ENCODE measurements at regions not wholly inside any gene's neighbourhood (a gene's known extent, or its start where the extent isn't known, plus 50 kb on each side); places are given as distances from the start of the nearest gene placed in this dataset.

GRCh38 chr1:229938551-229938950, 128.5 kb upstream of the GALNT2 start:
- Histone ChIP-seq H3K4me3 (ENCODE audit: low read length) (no peak overlapping the region), H3K9me3 (ENCODE audit: control insufficient read depth, insufficient read depth, low read length) (no peaks in the 10 kb centered on the region), H3K36me3 (ENCODE audit: control insufficient read depth, insufficient read depth, low read length) (no peaks in the 10 kb centered on the region), H3K27me3 (ENCODE audit: control insufficient read depth, insufficient read depth, low read length) (peaks cover 2% of the 10 kb centered on the region), H3K4me1 (ENCODE audit: control insufficient read depth, insufficient read depth, low read length) (no peaks in the 10 kb centered on the region), H3K27ac (ENCODE audit: low read length) (no peak overlapping the region)
- H3K4me1 Mint-ChIP-seq = no peaks in the 10 kb centered on the region
- peaks cover 9 to 28% of the 10 kb centered on the region in 2 donors for H3K27me3 Mint-ChIP-seq (ENCODE audit: low read depth in 2 of 2)
- TF ChIP-seq CTCF (IDR thresholded peaks at IDR 0.05) = no peak
- H3K9me3 Mint-ChIP-seq = no peaks in the 10 kb centered on the region
- no peak overlapping the region for H3K27ac Mint-ChIP-seq
- ATAC-seq = no peak
- 69% methylated on average over 4 of the region's 4 CpGs for WGBS (ENCODE audit: insufficient coverage)
- DNase-seq = no peak
- H3K36me3 Mint-ChIP-seq = no peaks in the 10 kb centered on the region
- H3K4me3 Mint-ChIP-seq = no peak overlapping the region
- intact Hi-C loops (cut with micrococcal nuclease) = no loop called here

GRCh38 chr1:229940684-229941083, 126.4 kb upstream of the GALNT2 start:
- no peak overlapping the region for H3K27ac Mint-ChIP-seq
- TF ChIP-seq CTCF (IDR thresholded peaks at IDR 0.05) = no peak
- ATAC-seq = no peak

GRCh38 chr1:229941160-229941559, 125.9 kb upstream of the GALNT2 start:
- intact Hi-C loops (cut with micrococcal nuclease) = no loop called here
- Histone ChIP-seq H3K27ac (ENCODE audit: low read length) (no peak overlapping the region), H3K36me3 (ENCODE audit: control insufficient read depth, insufficient read depth, low read length) (no peaks in the 10 kb centered on the region), H3K4me1 (ENCODE audit: control insufficient read depth, insufficient read depth, low read length) (no peaks in the 10 kb centered on the region), H3K27me3 (ENCODE audit: control insufficient read depth, insufficient read depth, low read length) (no peaks in the 10 kb centered on the region), H3K4me3 (ENCODE audit: low read length) (no peak overlapping the region), H3K9me3 (ENCODE audit: control insufficient read depth, insufficient read depth, low read length) (no peaks in the 10 kb centered on the region)
- ATAC-seq (no peak), DNase-seq (no peak)
- Mint-ChIP-seq H3K9me3 (no peaks in the 10 kb centered on the region), H3K36me3 (no peaks in the 10 kb centered on the region), H3K4me3 (no peak overlapping the region), H3K27ac (no peak overlapping the region), H3K27me3 (ENCODE audit: low read depth in 2 of 2) (peaks cover 10 to 17% of the 10 kb centered on the region in 2 donors), H3K4me1 (no peaks in the 10 kb centered on the region)
- 88% methylated on average over 8 of the region's 8 CpGs for WGBS (ENCODE audit: insufficient coverage)
- no peak for TF ChIP-seq CTCF (IDR thresholded peaks at IDR 0.05)

More at GRCh38 chr1:229940684-229941083, 126.4 kb upstream of the GALNT2 start:
- intact Hi-C loops (cut with micrococcal nuclease) = no loop called here
- Mint-ChIP-seq H3K4me3 (no peak overlapping the region), H3K4me1 (no peaks in the 10 kb centered on the region), H3K27me3 (ENCODE audit: low read depth in 2 of 2) (peaks cover 10 to 17% of the 10 kb centered on the region in 2 donors), H3K36me3 (no peaks in the 10 kb centered on the region), H3K9me3 (no peaks in the 10 kb centered on the region)
- Histone ChIP-seq H3K9me3 (ENCODE audit: control insufficient read depth, insufficient read depth, low read length) (no peaks in the 10 kb centered on the region), H3K27me3 (ENCODE audit: control insufficient read depth, insufficient read depth, low read length) (no peaks in the 10 kb centered on the region), H3K27ac (ENCODE audit: low read length) (no peak overlapping the region), H3K4me1 (ENCODE audit: control insufficient read depth, insufficient read depth, low read length) (no peaks in the 10 kb centered on the region), H3K4me3 (ENCODE audit: low read length) (no peak overlapping the region), H3K36me3 (ENCODE audit: control insufficient read depth, insufficient read depth, low read length) (no peaks in the 10 kb centered on the region)
- 85% methylated on average over 6 of the region's 6 CpGs for WGBS (ENCODE audit: insufficient coverage)
- DNase-seq = no peak

GRCh38 chr1:229941831-229942230, 125.2 kb upstream of the GALNT2 start:
- no peak overlapping the region for H3K27ac Mint-ChIP-seq
- Histone ChIP-seq H3K4me3 (ENCODE audit: low read length) (no peak overlapping the region), H3K4me1 (ENCODE audit: control insufficient read depth, insufficient read depth, low read length) (no peaks in the 10 kb centered on the region), H3K27ac (ENCODE audit: low read length) (no peak overlapping the region), H3K27me3 (ENCODE audit: control insufficient read depth, insufficient read depth, low read length) (no peaks in the 10 kb centered on the region), H3K9me3 (ENCODE audit: control insufficient read depth, insufficient read depth, low read length) (no peaks in the 10 kb centered on the region), H3K36me3 (ENCODE audit: control insufficient read depth, insufficient read depth, low read length) (no peaks in the 10 kb centered on the region)
- DNase-seq (no peak), ATAC-seq (no peak)
- no peaks in the 10 kb centered on the region for H3K36me3 Mint-ChIP-seq
- TF ChIP-seq CTCF (IDR thresholded peaks at IDR 0.05) = no peak
- intact Hi-C loops (cut with micrococcal nuclease) = no loop called here
- peaks cover 10 to 17% of the 10 kb centered on the region in 2 donors for H3K27me3 Mint-ChIP-seq (ENCODE audit: low read depth in 2 of 2)
- no peaks in the 10 kb centered on the region for H3K9me3 Mint-ChIP-seq
- 90% methylated on average over 10 of the region's 10 CpGs for WGBS (ENCODE audit: insufficient coverage)
- H3K4me1 Mint-ChIP-seq = no peaks in the 10 kb centered on the region
- no peak overlapping the region for H3K4me3 Mint-ChIP-seq
